ENCODE measurements at regions not wholly inside any gene's neighbourhood (a gene's known extent, or its start where the extent isn't known, plus 50 kb on each side); places are given as distances from the start of the nearest gene placed in this dataset.

DNA sequence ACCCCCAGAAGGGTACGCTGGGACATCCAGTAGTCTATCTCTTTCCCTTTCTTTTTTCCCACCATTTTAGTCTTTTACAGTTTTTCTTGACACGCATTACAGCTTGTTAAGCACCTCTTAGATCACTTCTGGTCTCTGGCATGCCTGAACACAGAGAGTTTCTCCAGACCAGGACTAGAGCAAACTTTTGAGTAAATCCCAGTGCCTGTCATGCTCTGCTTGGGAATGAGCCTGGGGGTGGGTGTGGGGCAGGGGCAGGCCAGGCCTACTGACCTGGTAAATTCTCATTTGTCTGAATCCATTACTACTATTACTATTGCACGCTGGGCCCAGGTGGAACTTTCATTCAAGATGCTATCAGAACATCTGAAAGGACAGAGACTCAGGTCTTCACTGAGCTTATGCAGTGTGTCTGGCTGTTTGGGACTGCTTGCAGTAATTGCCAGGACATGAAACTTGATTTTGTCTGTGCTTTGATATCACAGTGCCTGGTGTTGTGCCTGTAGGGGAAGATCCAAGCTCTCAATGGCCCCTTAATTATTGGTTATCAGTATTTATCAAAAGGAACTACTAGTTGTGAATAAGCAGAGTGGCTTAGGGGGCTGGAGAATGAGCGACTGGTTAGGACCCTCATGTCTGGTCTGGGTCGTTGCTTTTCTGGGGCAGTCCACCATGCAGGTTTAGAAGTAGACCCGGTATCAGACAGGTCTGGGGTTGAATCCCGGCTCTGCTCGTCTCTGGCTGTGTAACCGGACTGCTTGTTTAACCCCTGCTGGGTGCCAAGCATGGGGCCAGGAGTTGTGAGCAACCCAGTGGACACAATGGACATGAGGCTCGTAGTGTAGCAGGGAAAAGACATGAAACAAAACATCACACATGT lies 196.1 kb upstream of the TLE3 start:
- TF ChIP-seq, protein P1, sequence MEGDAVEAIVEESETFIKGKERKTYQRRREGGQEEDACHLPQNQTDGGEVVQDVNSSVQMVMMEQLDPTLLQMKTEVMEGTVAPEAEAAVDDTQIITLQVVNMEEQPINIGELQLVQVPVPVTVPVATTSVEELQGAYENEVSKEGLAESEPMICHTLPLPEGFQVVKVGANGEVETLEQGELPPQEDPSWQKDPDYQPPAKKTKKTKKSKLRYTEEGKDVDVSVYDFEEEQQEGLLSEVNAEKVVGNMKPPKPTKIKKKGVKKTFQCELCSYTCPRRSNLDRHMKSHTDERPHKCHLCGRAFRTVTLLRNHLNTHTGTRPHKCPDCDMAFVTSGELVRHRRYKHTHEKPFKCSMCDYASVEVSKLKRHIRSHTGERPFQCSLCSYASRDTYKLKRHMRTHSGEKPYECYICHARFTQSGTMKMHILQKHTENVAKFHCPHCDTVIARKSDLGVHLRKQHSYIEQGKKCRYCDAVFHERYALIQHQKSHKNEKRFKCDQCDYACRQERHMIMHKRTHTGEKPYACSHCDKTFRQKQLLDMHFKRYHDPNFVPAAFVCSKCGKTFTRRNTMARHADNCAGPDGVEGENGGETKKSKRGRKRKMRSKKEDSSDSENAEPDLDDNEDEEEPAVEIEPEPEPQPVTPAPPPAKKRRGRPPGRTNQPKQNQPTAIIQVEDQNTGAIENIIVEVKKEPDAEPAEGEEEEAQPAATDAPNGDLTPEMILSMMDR (IDR thresholded peaks at IDR 0.05; ENCODE audit: poor library complexity), result no peak
- TF ChIP-seq EZH2 (IDR thresholded peaks at IDR 0.05; ENCODE audit: borderline replicate concordance) (no peak), EZH2phosphoT487 (IDR thresholded peaks at IDR 0.05; ENCODE audit: low read depth, severe bottlenecking, unreplicated experiment) (no peak)

Data from hepatocyte (in vitro differentiated cells).